ENCODE measurements at regions not wholly inside any gene's neighbourhood (a gene's known extent, or its start where the extent isn't known, plus 50 kb on each side); places are given as distances from the start of the nearest gene placed in this dataset.

DNA sequence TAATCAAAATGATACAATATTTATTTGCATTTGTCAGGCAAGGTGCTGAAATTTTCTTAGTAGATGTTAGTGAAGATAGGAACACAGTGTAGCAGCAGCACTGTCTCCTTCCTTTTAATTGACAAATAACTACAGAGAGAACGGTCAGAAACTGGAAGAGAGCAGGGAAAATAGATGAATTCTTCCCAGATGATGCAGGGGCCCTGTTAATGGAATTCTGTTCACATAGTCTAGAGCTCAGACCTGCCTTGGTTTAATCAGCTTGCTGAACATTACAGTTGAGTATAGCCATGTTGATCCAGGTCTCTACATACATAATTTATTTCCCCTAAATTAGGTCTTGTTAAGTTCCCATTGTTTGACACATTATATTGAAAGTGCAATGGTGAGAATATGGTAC, 127.4 kb downstream of the SLC17A6 start:
- TF ChIP-seq, protein P1, sequence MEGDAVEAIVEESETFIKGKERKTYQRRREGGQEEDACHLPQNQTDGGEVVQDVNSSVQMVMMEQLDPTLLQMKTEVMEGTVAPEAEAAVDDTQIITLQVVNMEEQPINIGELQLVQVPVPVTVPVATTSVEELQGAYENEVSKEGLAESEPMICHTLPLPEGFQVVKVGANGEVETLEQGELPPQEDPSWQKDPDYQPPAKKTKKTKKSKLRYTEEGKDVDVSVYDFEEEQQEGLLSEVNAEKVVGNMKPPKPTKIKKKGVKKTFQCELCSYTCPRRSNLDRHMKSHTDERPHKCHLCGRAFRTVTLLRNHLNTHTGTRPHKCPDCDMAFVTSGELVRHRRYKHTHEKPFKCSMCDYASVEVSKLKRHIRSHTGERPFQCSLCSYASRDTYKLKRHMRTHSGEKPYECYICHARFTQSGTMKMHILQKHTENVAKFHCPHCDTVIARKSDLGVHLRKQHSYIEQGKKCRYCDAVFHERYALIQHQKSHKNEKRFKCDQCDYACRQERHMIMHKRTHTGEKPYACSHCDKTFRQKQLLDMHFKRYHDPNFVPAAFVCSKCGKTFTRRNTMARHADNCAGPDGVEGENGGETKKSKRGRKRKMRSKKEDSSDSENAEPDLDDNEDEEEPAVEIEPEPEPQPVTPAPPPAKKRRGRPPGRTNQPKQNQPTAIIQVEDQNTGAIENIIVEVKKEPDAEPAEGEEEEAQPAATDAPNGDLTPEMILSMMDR (IDR thresholded peaks at IDR 0.05) = no peak
- no peak for TF ChIP-seq EZH2 (IDR thresholded peaks at IDR 0.05)
- TF ChIP-seq EZH2phosphoT487 (IDR thresholded peaks at IDR 0.05) = no peak

Data from neural progenitor cell (in vitro differentiated cells).